Stimulated activated CD8-positive, alpha-beta memory T cell treated with anti-CD3 and anti-CD28 coated beads, Interleukin-4, amount 100 ng/mL, for 24 hours (primary cell): ENCODE measurements at regions not wholly inside any gene's neighbourhood (a gene's known extent, or its start where the extent isn't known, plus 50 kb on each side); places are given as distances from the start of the nearest gene placed in this dataset.
"Not testable (repeated sequence)": the region's sequence is repeated elsewhere in the genome, so short reads cannot be mapped to it uniquely, and the experiment has no call there.

Experiments
- DNase-seq: peaks from one replicate; pipeline ENCODE4 v3.0.0-alpha.2; 2020; ENCODE audit warnings: low read depth

- no peak for DNase-seq
Observed at GRCh38 chr15:69602921-69603320, 150.3 kb downstream of the RPLP1 start.

DNA sequence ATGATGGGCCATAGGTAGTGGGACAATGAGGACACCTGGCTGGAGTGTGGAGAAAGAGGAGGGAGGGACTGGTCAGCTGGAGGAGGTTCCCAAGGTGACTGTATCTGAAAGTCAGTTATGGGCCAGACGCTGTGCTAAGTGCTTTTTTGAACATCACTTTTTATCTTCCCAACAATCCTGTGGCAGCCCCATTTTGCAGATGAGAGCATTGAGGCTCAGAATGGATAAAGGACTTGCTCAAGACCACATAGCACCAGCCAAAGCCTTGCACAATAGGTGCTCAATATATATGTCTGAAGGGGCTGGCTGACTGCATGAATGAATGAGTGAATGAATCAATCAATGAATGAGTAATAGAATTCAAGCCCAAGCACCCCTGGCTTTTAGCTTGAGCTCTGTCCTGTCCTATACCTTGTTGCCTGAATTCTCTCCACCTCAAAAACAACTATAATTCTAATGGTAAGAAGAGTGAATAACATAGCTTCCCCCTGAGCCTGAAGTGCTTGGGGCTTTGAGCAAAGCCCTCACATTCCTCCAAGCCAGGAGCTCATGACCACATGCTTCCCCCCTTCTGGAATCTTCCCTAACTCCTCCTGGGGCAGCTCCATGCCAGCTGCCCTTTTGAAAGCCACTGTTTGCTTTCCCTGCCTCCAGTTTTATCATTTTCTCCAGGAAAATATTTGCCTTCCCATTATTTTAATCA lies 150.9 kb downstream of the RPLP1 start:
- DNase-seq = no peak

DNA sequence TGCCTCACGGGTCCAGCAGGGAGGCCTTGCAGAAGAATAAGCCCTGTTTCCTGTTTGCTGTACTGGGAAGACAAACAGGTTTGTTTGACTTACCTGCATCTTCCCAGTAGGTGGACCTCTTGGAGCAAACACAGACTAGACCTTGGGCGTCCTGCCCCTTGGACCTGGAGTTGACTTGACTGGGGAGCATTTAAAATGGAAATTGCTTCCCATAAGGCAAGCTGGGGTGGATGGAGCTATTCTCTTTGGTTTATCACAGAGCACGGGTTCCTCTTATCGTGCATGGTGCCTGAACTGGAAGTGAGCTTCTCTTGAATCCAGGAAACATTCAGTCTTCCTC lies 151.4 kb downstream of the RPLP1 start:
- no peak for DNase-seq

GRCh38 chr15:69606144-69606543 lies 153.5 kb downstream of the RPLP1 start:
- no peak for DNase-seq

DNA sequence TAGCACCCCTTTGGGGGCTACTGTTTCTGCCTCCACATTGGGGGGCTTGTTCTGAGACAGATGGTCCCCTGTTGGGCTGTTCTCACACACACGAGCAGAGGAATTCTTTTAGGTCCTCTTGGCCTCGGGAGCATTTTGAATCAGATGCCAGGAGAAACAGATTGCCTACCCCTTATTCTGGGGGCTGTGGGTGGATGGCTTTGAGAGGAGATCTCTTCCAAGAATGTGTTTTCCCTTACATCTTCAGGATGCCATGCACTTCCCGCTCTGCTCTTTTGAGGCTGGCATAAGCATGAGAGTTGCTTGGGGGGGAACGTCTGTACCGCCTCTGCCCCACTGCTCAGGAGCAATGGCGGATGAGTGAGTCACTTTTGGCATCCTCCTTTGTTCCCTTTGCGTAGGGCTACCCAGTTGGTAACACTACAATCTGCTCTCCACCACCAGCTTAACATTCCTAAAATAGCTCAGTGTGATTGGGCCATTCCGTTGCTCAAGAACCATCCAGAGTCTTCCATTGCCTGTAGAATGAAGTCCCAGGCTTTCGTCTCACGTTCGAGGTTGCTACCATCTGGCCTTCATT lies 154.4 kb downstream of the RPLP1 start:
- DNase-seq = no peak

- no peak for DNase-seq
Observed at GRCh38 chr15:69608661-69609060, 156.0 kb downstream of the RPLP1 start.

DNA sequence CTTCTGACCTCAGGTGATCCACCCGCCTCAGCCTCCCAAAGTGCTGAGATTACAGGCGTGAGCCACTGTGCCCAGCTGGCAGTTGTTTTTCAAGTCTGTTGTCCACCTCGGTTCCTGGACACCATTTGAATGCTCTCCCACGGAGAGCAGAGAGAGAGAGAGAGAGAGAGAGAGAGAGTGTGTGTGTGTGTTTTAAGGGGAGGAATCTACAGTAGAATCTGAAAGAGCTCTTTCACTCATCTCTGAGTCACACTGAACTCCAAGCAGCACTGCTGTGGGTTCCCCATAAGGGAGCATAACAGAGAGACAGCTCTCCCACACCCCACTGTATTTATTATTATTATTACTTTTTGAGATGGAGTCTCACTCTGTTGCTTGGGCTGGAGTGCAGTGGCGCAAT lies 156.6 kb downstream of the RPLP1 start:
- DNase-seq = no peak

DNA sequence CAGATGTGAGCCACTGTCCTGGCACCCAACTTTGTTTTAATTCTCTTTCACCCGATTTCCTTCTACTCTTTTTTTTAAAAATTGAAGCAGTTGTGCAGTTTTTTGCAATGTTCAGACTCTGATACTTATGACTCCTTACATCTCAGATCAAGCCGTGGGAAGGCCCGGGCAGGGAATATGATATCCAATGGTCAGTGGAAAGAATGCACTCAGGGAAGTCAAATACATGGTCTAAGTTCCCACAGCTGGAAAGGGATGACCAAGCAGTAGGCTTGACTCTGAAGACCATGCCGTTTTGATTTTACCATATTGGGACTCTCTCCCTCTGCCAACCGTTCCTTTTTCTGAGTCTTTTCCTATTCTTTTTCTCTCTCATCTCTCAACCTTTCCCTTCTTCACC lies 157.2 kb downstream of the RPLP1 start:
- DNase-seq = no peak

DNA sequence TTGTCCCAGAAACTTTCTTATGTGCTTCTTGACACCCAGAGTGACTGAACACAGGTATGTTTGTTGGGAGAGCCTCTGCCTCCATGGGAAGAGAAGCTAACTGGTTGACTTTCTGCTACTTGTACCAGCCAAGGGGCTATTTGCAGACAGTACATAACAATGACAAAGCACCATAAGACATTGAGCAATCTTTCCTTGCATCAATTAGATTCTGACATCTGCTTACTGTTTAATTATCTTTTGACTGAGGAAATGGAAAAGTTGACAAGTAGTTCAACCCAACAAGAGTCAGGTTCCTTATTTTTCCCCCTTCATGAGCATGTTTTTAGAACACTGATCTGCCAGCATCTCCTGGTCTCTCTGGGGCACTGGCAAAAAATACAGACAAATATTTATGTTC lies 157.7 kb downstream of the RPLP1 start:
- DNase-seq = no peak

- no peak for DNase-seq
Observed at GRCh38 chr15:69610858-69611257, 158.2 kb downstream of the RPLP1 start.

DNA sequence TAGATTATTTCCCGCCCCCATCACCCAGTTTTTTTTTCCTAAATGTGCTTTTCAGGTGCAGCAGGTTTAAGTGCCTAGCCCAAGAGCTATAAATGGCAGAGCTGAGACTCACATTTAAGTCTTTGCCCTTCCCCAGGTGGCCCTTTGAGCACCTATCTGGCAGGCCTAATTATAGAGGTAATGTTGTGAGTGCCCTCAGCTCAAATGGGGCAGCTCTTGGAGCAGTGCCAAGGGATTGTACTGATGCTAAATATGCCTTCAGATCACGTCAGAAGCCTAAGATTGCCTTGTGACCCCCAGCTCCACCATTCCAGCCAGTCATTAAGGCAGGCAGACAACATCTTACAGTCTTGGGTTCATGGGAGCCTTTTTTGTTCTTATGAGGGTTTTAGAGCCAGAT lies 159.5 kb downstream of the RPLP1 start:
- DNase-seq = no peak

- no peak for DNase-seq
Observed at GRCh38 chr15:69613182-69613581, 160.6 kb downstream of the RPLP1 start.

DNA sequence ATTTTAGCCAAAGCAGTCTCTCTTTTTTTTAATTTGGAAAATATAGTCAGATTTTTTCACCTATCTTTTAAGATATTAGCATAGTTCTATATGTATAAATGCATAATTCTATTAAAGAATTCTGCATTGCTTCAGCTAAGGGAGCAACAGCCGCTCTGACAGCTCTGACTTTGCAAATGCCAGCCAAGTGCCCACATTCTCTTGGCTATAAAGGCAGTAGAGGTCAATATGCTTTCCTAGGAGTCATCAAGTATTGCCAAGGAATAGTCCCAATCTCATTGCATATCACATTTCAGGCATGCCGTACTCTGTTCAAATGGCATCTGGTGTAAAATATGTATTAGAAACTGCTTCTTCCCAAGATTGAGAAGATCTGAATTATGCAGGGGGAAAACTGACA lies 161.4 kb downstream of the RPLP1 start:
- no peak for DNase-seq

- DNase-seq = no peak
Observed at GRCh38 chr15:69615736-69616135, 163.1 kb downstream of the RPLP1 start.

DNA sequence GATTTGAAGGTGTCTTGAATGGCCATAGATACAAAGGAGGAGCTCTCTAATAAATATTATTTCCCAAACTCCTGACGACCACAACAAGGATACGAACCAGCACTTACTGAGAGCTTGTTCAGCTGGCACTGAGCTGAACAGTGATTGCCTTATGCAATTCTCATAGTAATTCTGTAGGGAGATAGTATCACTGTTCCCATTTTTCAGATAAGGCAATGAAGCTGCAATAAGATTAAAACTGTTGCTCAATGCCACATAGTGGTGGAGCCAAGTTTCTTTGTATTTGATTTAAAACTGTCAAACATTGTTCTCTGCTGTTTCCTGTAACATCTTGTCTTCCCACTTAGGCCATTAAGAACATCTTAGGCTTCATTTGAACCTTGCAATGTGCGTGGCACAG lies 163.9 kb downstream of the RPLP1 start:
- DNase-seq = no peak

GRCh38 chr15:69617144-69617543 lies 164.5 kb downstream of the RPLP1 start:
- DNase-seq = not testable (repeated sequence)

DNA sequence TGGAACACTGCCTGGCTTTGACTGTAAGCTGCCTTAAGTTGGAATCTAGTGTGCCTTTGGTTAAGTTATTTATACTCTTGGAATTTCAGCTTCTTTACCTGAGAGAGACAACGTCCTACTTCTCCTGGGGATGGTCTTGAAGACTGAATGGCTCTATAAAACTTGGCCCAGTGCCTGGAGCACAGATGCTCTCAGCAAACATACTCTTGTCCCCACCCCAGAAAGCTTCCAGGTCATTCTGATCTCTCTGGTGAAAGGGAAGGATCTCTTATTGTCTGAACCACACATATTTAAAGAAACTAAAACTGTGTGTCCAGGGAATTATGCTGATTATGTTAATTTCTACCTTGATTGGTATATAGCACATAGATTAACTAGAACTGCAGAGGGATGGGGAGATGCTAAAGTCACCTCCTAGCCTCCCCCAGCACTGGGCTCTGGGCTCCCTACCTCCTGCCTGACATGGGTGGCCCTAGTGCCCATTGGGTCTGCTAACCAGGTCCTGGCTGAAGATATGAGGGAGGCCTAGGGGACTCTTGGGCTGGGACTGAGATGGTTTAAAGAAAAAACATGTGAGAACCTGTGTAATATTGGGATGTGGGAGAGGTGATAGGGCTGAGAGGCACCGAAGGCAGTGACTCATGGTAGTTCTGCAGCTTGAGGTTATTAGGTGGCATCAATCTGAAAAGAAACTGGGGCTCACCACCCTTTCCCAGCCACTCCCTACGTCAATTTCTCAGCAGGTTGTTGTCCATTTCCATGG lies 171.0 kb downstream of the RPLP1 start:
- no peak for DNase-seq

- DNase-seq = no peak
Observed at GRCh38 chr15:69624155-69624520, 171.5 kb downstream of the RPLP1 start.

DNA sequence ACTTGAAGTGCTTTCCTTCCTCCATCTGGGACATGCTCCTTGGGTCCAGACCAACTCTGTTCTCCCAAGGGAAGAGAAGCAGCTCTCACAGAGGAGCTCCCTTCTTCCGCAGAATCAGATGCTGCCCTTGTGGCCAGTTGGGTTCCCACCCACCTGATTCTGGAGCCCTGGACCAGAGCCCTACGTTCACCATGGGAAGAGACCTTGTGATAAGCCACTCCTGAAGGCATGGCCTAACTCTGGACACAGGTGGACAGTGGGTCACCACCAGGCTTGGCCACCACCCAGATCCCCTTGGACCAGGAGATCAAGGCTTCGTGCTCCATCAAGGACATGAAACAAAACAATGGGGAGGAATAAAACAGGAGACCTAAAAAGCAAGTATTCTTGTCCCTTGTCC lies 172.2 kb downstream of the RPLP1 start:
- no peak for DNase-seq

GRCh38 chr15:69625328-69625727 lies 172.7 kb downstream of the RPLP1 start:
- no peak for DNase-seq

- no peak for DNase-seq
Observed at GRCh38 chr15:69626095-69627066, 173.8 kb downstream of the RPLP1 start.

DNA sequence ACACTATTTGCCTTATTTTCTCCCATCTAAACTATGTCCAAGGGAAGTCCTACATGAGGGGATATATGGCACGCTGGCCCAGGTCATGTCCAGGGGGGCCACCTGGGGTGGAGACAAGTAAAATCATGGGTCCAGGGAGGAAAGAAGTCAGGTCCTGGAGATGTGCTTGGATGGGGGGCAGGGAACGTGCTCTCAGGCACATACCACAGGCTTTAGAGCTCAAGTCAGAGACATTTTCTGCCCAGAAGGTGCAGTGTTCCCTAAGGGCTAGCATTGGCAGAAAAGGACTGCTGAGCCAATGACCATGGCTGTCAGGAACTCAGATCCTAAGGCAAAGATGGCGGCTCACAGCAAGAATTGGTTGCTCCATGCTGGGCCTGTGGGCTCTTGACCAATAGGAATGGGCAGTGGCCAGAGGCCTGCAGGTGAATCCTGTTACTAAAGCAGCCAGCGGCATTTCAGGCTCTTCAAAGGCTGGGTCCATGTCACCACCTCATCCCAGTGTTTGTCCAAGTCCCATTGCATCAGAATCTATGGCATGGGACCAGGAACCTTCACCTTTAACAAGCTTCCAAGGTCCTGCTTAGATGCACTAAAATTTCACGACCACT lies 175.0 kb downstream of the RPLP1 start:
- no peak for DNase-seq
